ENCODE measurements at regions not wholly inside any gene's neighbourhood (a gene's known extent, or its start where the extent isn't known, plus 50 kb on each side); places are given as distances from the start of the nearest gene placed in this dataset.

DNA sequence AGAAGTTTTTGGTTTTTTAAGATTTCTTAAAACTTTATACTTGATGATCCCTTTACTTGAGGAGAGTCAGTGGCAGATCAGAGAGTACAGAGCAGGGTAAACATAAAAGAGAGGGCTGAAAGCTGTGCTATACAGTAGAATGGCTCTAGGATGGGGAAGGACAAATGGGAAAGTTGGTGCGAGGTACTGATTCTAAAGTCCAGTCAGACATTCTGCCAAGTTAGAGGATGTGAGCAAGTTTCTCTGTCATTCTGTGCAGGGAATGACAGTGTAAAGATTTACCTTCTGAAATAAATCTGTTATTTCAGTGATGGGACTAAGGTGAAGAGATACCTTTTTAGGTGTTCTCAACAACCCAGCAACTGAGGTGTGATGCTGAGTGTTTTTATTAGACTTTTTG, 100.1 kb upstream of the GBE1 start:
- Histone ChIP-seq H3K9ac (ENCODE audit: insufficient read length) (no peak overlapping the region), H3K36me3 (ENCODE audit: insufficient read depth, low read length) (no peaks in the 10 kb centered on the region), H3K9me3 (ENCODE audit: low read depth, low read length) (no peaks in the 10 kb centered on the region), H3K4me3 (no peak overlapping the region), H3K27ac (no peak overlapping the region)
- DNase-seq (ENCODE audit: low read depth, low spot score), result no peak
- TF ChIP-seq POLR2AphosphoS5 (IDR thresholded peaks at IDR 0.05; ENCODE audit: borderline replicate concordance, low read depth, low read length) (no peak), FOXP2 (optimal IDR thresholded peaks at IDR 0.05; ENCODE audit: control extremely low read depth, extremely low read length, insufficient read depth) (no peak), EZH2 (IDR thresholded peaks at IDR 0.05) (no peak)

DNA sequence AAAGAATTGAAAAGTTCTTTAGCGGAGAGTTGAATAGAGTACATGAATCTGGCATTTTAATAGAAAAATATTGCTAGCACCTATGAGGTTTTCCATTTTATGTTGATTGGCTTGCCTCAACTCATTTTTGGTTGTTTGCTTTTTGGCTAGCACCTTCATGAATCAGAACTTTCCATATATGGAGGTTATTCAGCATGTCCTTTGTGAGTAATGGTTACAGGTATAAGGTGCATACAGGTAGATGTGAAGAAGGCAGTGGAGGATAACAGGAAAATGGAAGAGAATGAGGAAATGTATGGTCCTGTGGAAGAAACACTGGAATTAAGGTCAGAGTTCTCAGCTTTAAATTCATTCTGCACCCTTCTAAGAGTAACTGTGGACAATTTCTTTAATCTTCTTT, 98.1 kb upstream of the GBE1 start:
- no peak for DNase-seq (ENCODE audit: low read depth, low spot score)
- H3K36me3 ChIP-seq (ENCODE audit: insufficient read depth, low read length), result no peaks in the 10 kb centered on the region
- no peak overlapping the region for H3K9ac ChIP-seq (ENCODE audit: insufficient read length)
- H3K9me3 ChIP-seq (ENCODE audit: low read depth, low read length), result no peaks in the 10 kb centered on the region
- no peak overlapping the region for H3K27ac ChIP-seq
- H3K4me3 ChIP-seq, result no peak overlapping the region
- no peak for TF ChIP-seq POLR2AphosphoS5 (IDR thresholded peaks at IDR 0.05; ENCODE audit: borderline replicate concordance, low read depth, low read length)
- TF ChIP-seq FOXP2 (optimal IDR thresholded peaks at IDR 0.05; ENCODE audit: control extremely low read depth, extremely low read length, insufficient read depth), result no peak
- no peak for TF ChIP-seq EZH2 (IDR thresholded peaks at IDR 0.05)

- H3K27ac ChIP-seq, result no peak overlapping the region
- no peak for DNase-seq (ENCODE audit: low read depth, low spot score)
- TF ChIP-seq FOXP2 (optimal IDR thresholded peaks at IDR 0.05; ENCODE audit: control extremely low read depth, extremely low read length, insufficient read depth) (no peak), EZH2 (IDR thresholded peaks at IDR 0.05) (no peak), POLR2AphosphoS5 (IDR thresholded peaks at IDR 0.05; ENCODE audit: borderline replicate concordance, low read depth, low read length) (no peak)
- no peak overlapping the region for H3K4me3 ChIP-seq
- no peak overlapping the region for H3K9ac ChIP-seq (ENCODE audit: insufficient read length)
- H3K9me3 ChIP-seq (ENCODE audit: low read depth, low read length), result no peaks in the 10 kb centered on the region
- H3K36me3 ChIP-seq (ENCODE audit: insufficient read depth, low read length), result no peaks in the 10 kb centered on the region
Observed at GRCh38 chr3:81853431-81853830, 92.0 kb upstream of the GBE1 start.

GRCh38 chr3:81851176-81851575, 89.7 kb upstream of the GBE1 start:
- no peaks in the 10 kb centered on the region for H3K9me3 ChIP-seq (ENCODE audit: low read depth, low read length)

GRCh38 chr3:81846988-81847387, 85.5 kb upstream of the GBE1 start:
- no peak overlapping the region for H3K9ac ChIP-seq (ENCODE audit: insufficient read length)
- TF ChIP-seq FOXP2 (optimal IDR thresholded peaks at IDR 0.05; ENCODE audit: control extremely low read depth, extremely low read length, insufficient read depth) (no peak), EZH2 (IDR thresholded peaks at IDR 0.05) (no peak), POLR2AphosphoS5 (IDR thresholded peaks at IDR 0.05; ENCODE audit: borderline replicate concordance, low read depth, low read length) (no peak)
- no peaks in the 10 kb centered on the region for H3K36me3 ChIP-seq (ENCODE audit: insufficient read depth, low read length)
- no peak for DNase-seq (ENCODE audit: low read depth, low spot score)
- no peaks in the 10 kb centered on the region for H3K9me3 ChIP-seq (ENCODE audit: low read depth, low read length)
- H3K27ac ChIP-seq, result no peak overlapping the region
- no peak overlapping the region for H3K4me3 ChIP-seq

More at GRCh38 chr3:81851176-81851575, 89.7 kb upstream of the GBE1 start:
- no peak for DNase-seq (ENCODE audit: low read depth, low spot score)
- H3K4me3 ChIP-seq, result no peak overlapping the region
- TF ChIP-seq POLR2AphosphoS5 (IDR thresholded peaks at IDR 0.05; ENCODE audit: borderline replicate concordance, low read depth, low read length), result no peak
- TF ChIP-seq EZH2 (IDR thresholded peaks at IDR 0.05), result no peak
- no peak for TF ChIP-seq FOXP2 (optimal IDR thresholded peaks at IDR 0.05; ENCODE audit: control extremely low read depth, extremely low read length, insufficient read depth)
- no peak overlapping the region for H3K27ac ChIP-seq
- no peaks in the 10 kb centered on the region for H3K36me3 ChIP-seq (ENCODE audit: insufficient read depth, low read length)
- H3K9ac ChIP-seq (ENCODE audit: insufficient read length), result no peak overlapping the region

DNA sequence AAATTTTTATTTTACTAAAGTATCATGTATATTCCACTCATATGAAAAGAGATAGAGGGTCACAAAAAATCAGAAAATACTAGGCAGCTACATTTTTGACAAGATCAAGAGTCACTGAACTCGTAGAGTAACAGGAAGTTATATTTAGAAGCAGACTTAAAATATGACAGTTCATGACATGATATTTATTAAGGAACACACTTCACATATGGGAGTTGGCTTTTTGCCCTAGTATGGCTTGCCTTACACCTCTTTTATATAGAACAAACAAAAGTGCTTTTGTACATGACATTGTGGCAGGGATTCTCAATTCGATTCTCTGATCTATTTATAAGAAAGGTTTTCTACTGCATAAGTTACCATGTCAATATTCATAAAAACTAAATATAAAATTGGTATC, 80.1 kb upstream of the GBE1 start:
- TF ChIP-seq FOXP2 (optimal IDR thresholded peaks at IDR 0.05; ENCODE audit: control extremely low read depth, extremely low read length, insufficient read depth) (no peak), EZH2 (IDR thresholded peaks at IDR 0.05) (no peak)
- no peak for DNase-seq (ENCODE audit: low read depth, low spot score)
- Histone ChIP-seq H3K4me3 (no peak overlapping the region), H3K36me3 (ENCODE audit: insufficient read depth, low read length) (no peaks in the 10 kb centered on the region), H3K27ac (no peak overlapping the region), H3K9ac (ENCODE audit: insufficient read length) (no peak overlapping the region), H3K9me3 (ENCODE audit: low read depth, low read length) (no peaks in the 10 kb centered on the region)

DNA sequence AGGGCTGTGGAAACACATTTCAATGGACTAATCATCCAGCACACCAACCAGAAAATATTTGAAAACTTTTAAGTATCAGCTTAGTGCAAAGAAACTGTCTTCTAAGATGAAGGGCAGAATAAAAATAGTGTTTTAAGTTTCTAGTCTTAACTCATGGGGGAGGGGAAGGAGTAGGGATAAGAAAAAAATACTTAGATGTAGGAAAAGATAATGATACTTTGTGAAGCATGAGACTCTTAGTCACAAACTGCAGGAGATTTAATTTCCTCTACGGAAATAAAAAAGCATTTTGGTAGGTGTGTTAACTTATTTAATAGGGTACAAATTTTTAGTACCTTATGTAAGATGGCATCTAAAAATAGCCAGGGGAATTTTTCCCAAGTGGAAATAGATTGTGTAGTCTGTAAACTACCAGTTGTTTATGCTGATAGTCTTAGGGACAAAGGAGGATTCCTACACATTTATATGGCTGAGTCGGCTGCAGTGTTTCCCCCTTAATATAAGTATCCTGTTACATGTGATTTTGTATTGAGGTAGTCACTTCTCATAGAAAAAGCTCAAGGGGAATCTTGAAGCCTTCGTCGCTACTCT, 78.2 kb upstream of the GBE1 start:
- Histone ChIP-seq H3K9ac (ENCODE audit: insufficient read length) (no peak overlapping the region), H3K4me3 (no peak overlapping the region), H3K9me3 (ENCODE audit: low read depth, low read length) (no peaks in the 10 kb centered on the region), H3K36me3 (ENCODE audit: insufficient read depth, low read length) (no peaks in the 10 kb centered on the region), H3K27ac (no peak overlapping the region)
- DNase-seq (ENCODE audit: low read depth, low spot score), result no peak
- TF ChIP-seq EZH2 (IDR thresholded peaks at IDR 0.05), result no peak
- no peak for TF ChIP-seq FOXP2 (optimal IDR thresholded peaks at IDR 0.05; ENCODE audit: control extremely low read depth, extremely low read length, insufficient read depth)

DNA sequence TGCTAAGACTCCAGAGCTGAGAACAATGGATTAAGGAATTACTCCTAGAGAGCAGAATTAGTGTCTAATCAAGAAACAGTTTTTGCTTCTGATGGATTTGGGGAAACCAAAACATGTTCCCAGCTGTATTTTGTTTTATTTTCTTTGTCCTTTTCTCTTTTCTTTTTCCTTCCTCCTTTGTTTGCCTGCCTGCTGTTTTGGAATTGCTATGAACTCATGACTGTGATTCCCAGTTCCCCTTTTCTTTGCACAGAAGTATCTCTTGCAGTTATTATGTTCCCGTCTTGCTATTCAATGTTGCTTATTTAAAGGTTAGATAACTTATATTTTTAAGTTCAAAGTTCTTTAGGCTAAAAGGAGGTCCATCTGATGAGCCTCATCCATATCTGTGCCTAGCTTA, 77.0 kb upstream of the GBE1 start:
- Histone ChIP-seq H3K9ac (ENCODE audit: insufficient read length) (no peak overlapping the region), H3K4me3 (no peak overlapping the region), H3K36me3 (ENCODE audit: insufficient read depth, low read length) (no peaks in the 10 kb centered on the region), H3K9me3 (ENCODE audit: low read depth, low read length) (no peaks in the 10 kb centered on the region), H3K27ac (no peak overlapping the region)
- DNase-seq (ENCODE audit: low read depth, low spot score), result no peak
- TF ChIP-seq POLR2AphosphoS5 (IDR thresholded peaks at IDR 0.05; ENCODE audit: borderline replicate concordance, low read depth, low read length), result no peak
- TF ChIP-seq EZH2 (IDR thresholded peaks at IDR 0.05), result no peak
- TF ChIP-seq FOXP2 (optimal IDR thresholded peaks at IDR 0.05; ENCODE audit: control extremely low read depth, extremely low read length, insufficient read depth), result no peak

DNA sequence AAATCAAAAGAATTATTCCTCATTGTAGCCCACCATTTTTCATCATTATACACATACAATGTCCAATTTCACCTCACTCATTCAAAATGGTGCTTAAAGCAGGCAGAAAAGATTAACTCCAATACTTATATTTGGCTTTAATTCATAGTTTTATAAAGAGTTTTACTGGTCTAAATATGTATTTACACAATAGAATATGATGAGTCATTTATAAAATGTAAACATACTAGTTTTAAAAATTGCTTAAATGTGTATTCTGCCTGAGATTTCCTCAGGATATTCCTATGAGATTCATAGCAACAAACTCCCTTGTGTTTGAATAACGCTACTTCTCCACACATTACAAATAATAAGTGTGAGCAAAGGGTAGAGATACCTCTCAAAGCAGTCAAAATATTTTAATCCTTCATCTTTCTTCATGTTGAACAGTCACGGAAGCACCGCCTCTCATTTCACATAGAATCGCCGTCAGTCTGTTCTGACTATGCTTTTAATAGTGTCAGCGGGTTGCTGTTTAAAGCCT, 75.7 kb upstream of the GBE1 start:
- H3K9ac ChIP-seq (ENCODE audit: insufficient read length), result no peak overlapping the region
- H3K27ac ChIP-seq, result no peak overlapping the region
- DNase-seq (ENCODE audit: low read depth, low spot score), result no peak
- H3K36me3 ChIP-seq (ENCODE audit: insufficient read depth, low read length), result no peaks in the 10 kb centered on the region
- no peak overlapping the region for H3K4me3 ChIP-seq
- TF ChIP-seq FOXP2 (optimal IDR thresholded peaks at IDR 0.05; ENCODE audit: control extremely low read depth, extremely low read length, insufficient read depth) (no peak), EZH2 (IDR thresholded peaks at IDR 0.05) (no peak), POLR2AphosphoS5 (IDR thresholded peaks at IDR 0.05; ENCODE audit: borderline replicate concordance, low read depth, low read length) (no peak)
- no peaks in the 10 kb centered on the region for H3K9me3 ChIP-seq (ENCODE audit: low read depth, low read length)

Data from SK-N-MC (cell line).